Stimulated activated CD4-positive, alpha-beta T cell treated with anti-CD3 and anti-CD28 coated beads, Interleukin-12 subunit alpha, Interleukin-12 subunit beta, amount 100 ng/mL, for 4 hours (primary cell): ENCODE measurements at regions not wholly inside any gene's neighbourhood (a gene's known extent, or its start where the extent isn't known, plus 50 kb on each side); places are given as distances from the start of the nearest gene placed in this dataset.

ENCODE experiments used
- DNase-seq: peaks from one replicate; pipeline ENCODE4 v3.0.0-alpha.2; 2020

- no peak for DNase-seq
These were observed 196.5 kb downstream of the TFCP2L1 start for GRCh38 chr2:121088251-121089165.

- DNase-seq: no peak
These were observed 195.9 kb downstream of the TFCP2L1 start for GRCh38 chr2:121089166-121089510.

- DNase-seq: no peak
These were observed 194.8 kb downstream of the TFCP2L1 start for GRCh38 chr2:121090088-121090715.

- no peak for DNase-seq
These were observed 192.9 kb downstream of the TFCP2L1 start for GRCh38 chr2:121092095-121092494.

- no peak for DNase-seq
These were observed 191.3 kb downstream of the TFCP2L1 start for GRCh38 chr2:121093692-121094091.

- DNase-seq: no peak
These were observed 190.9 kb downstream of the TFCP2L1 start for GRCh38 chr2:121094101-121094500.

- DNase-seq: no peak
These were observed 190.2 kb downstream of the TFCP2L1 start for GRCh38 chr2:121094845-121095244.

GRCh38 chr2:121095257-121096080 lies 189.5 kb downstream of the TFCP2L1 start:
- DNase-seq: no peak

- no peak for DNase-seq
These were observed 188.4 kb downstream of the TFCP2L1 start for GRCh38 chr2:121096611-121097010.

- no peak for DNase-seq
These were observed 186.4 kb downstream of the TFCP2L1 start for GRCh38 chr2:121098556-121098955.

GRCh38 chr2:121099329-121100290 lies 185.4 kb downstream of the TFCP2L1 start:
- DNase-seq: no peak

- DNase-seq: no peak
These were observed 183.8 kb downstream of the TFCP2L1 start for GRCh38 chr2:121101093-121101715.

- DNase-seq: no peak
These were observed 182.1 kb downstream of the TFCP2L1 start for GRCh38 chr2:121102941-121103340.

GRCh38 chr2:121103960-121104359 lies 181.0 kb downstream of the TFCP2L1 start:
- no peak for DNase-seq

- DNase-seq: no peak
These were observed 180.3 kb downstream of the TFCP2L1 start for GRCh38 chr2:121104721-121105141.

- DNase-seq: no peak
These were observed 174.1 kb downstream of the TFCP2L1 start for GRCh38 chr2:121110924-121111323.

GRCh38 chr2:121118951-121119350 lies 166.1 kb downstream of the TFCP2L1 start:
- no peak for DNase-seq

GRCh38 chr2:121120411-121120810 lies 164.6 kb downstream of the TFCP2L1 start:
- DNase-seq: no peak

- DNase-seq: no peak
These were observed 164.0 kb downstream of the TFCP2L1 start for GRCh38 chr2:121120991-121121390.

GRCh38 chr2:121121661-121122060 lies 163.3 kb downstream of the TFCP2L1 start:
- DNase-seq: no peak

- no peak for DNase-seq
These were observed 161.7 kb downstream of the TFCP2L1 start for GRCh38 chr2:121123268-121123667.

- no peak for DNase-seq
These were observed 160.7 kb downstream of the TFCP2L1 start for GRCh38 chr2:121124330-121124729.
